ENCODE measurements at regions not wholly inside any gene's neighbourhood (a gene's known extent, or its start where the extent isn't known, plus 50 kb on each side); places are given as distances from the start of the nearest gene placed in this dataset.

DNA sequence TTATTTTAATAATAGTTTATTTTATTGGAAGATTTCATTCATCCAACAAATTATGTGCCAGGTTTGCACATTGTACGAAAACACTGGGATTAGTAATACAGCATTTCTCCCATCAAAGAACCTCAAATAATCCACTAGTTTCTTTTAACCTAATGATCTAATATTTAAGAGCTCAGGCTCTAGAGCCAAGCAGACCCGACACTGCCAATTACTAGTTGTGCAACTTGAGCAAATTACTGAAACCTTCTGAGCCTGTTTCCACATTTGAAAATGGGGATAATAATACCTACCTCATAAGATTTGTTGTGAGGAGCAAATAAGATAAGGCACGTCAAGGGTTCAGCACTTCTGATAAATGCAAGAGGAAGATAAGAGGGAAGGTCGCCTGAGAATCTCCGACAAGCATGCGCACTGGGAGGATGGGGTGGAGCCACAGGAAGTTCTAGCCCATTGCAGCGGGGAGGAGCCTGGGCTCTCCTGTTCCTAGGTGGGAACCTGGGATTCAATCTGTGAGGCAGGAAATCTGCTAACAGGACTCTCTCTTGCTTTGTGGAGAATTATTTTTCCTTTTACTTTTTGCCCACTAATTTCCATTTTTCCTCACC lies 141.5 kb upstream of the SMAD1 start:
- in situ Hi-C loops (cut with MboI; ENCODE audit: low pct_unique_long_range_greater_than_20kb, low sequenced_read_pairs, unreplicated experiment) = no loop called here
- TF ChIP-seq, protein P1, sequence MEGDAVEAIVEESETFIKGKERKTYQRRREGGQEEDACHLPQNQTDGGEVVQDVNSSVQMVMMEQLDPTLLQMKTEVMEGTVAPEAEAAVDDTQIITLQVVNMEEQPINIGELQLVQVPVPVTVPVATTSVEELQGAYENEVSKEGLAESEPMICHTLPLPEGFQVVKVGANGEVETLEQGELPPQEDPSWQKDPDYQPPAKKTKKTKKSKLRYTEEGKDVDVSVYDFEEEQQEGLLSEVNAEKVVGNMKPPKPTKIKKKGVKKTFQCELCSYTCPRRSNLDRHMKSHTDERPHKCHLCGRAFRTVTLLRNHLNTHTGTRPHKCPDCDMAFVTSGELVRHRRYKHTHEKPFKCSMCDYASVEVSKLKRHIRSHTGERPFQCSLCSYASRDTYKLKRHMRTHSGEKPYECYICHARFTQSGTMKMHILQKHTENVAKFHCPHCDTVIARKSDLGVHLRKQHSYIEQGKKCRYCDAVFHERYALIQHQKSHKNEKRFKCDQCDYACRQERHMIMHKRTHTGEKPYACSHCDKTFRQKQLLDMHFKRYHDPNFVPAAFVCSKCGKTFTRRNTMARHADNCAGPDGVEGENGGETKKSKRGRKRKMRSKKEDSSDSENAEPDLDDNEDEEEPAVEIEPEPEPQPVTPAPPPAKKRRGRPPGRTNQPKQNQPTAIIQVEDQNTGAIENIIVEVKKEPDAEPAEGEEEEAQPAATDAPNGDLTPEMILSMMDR (IDR thresholded peaks at IDR 0.05; ENCODE audit: extremely low read depth, insufficient read depth, missing control alignments) = no peak
- DNase-seq (ENCODE audit: low spot score) = no peak

DNA sequence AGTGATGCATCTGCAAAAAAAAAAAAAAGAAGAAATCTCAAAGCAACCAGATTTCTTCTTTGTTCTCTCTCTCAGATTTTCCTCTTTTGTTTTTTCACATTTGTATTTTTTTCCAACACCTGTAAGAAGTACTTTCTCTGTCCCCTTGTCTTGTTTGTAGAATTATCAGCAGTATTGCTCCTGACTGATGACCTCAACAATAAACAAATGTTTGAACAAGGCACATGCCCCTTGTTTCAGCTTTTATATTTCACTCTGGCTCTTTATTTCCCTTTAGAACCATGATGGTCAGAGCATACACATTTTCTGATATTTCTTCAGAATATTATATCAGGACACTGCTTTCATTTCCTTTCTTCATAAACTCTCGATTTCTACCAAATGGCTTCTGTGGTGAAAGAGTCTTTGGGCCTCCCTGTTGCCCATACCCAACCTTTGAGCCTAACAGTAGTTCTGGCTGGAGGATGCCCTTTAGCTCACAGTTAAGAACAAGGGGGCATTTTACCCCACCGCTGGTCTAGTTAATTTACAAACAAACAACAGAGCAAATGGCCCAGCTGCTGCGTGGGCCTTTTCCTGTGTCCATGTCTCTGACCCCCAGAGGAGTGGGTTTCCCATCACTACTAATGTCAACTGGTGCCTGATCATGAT lies 142.5 kb upstream of the SMAD1 start:
- no peak for DNase-seq (ENCODE audit: low spot score)
- in situ Hi-C loops (cut with MboI; ENCODE audit: low pct_unique_long_range_greater_than_20kb, low sequenced_read_pairs, unreplicated experiment) = no loop called here
- TF ChIP-seq, protein P1 (IDR thresholded peaks at IDR 0.05; ENCODE audit: extremely low read depth, insufficient read depth, missing control alignments) = no peak

DNA sequence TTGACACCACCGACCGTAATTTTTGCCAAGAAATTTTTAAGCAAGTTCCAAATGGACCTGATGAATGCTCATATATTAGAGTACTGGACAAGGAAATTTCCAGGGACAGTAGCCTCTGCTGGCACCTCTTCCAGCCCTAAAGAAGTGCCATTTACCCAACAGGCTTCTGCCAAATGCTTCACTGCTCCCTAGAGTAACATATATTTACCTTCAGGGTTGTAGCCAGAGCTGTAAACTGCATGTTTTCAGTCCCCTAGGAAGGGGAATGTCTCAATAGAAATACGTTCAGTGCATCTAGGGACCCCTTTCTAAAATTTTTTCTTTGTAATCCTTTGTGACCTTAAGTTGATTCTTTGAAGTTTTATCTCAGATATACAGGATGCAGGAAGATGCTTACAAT lies 143.1 kb upstream of the SMAD1 start:
- TF ChIP-seq, protein P1 (IDR thresholded peaks at IDR 0.05; ENCODE audit: extremely low read depth, insufficient read depth, missing control alignments) = no peak
- in situ Hi-C loops (cut with MboI; ENCODE audit: low pct_unique_long_range_greater_than_20kb, low sequenced_read_pairs, unreplicated experiment) = no loop called here
- DNase-seq (ENCODE audit: low spot score) = no peak

DNA sequence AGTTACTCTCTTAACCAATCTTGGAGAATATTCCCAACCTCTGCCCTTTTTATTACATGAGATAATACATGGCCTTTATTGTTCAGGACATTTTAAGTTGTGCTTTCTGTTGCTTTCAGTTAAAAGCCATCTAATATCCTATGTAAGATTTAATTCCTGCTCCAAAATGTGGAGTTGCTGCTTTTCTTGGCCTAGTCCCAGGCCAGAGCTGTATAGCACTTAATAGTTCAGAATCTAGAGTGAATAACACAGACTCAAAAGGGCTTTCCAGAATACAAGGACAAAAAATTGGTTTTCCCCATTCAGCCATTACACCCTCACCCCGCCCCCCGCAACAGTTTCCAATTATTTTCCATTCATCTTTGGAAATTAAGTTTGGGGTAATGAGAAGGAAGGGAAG lies 144.3 kb upstream of the SMAD1 start:
- DNase-seq (ENCODE audit: low spot score) = no peak
- TF ChIP-seq, protein P1 (IDR thresholded peaks at IDR 0.05; ENCODE audit: extremely low read depth, insufficient read depth, missing control alignments) = no peak
- in situ Hi-C loops (cut with MboI; ENCODE audit: low pct_unique_long_range_greater_than_20kb, low sequenced_read_pairs, unreplicated experiment) = no loop called here

DNA sequence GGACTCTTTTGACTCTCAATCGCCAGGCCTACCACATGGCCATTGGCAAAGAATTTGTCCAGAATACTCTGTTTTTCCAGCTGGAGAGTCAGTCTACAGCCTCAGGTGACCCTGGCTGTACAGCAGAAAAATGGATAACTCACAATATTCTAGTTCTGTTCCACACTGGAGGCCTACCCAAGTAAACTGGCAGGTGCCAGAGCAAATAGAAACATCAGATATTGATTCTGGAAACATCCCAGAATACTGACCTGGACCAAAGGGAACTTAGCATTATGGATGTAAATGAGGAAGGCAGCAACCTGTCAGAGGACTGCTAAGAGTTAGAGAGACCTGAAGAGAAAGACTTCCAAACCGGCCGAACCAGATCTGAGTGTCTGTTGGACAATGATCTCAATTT lies 147.9 kb upstream of the SMAD1 start:
- TF ChIP-seq, protein P1 (IDR thresholded peaks at IDR 0.05; ENCODE audit: extremely low read depth, insufficient read depth, missing control alignments) = no peak
- in situ Hi-C loops (cut with MboI; ENCODE audit: low pct_unique_long_range_greater_than_20kb, low sequenced_read_pairs, unreplicated experiment) = no loop called here
- no peak for DNase-seq (ENCODE audit: low spot score)

DNA sequence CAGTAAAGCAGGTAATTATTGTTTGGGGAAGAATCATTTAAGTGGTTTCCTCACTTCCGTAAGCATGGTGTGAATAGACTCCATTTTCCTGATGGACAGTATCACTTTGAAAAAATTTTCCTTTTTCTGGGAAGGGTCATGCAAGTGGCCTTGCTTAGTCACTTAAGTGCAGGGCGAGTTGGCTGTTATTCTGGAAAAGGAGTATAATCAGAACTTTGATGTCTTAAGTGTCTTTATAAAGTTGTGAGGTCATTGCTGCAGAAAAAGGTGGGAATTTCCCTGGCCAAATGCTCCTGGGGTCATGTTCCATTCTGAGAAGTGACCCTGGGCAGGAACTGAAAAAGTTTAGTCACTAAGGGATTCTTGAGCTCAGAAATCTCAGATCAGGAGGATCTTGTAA lies 146.1 kb upstream of the OTUD4 start:
- TF ChIP-seq, protein P1 (IDR thresholded peaks at IDR 0.05; ENCODE audit: extremely low read depth, insufficient read depth, missing control alignments) = no peak
- no peak for DNase-seq (ENCODE audit: low spot score)
- in situ Hi-C loops (cut with MboI; ENCODE audit: low pct_unique_long_range_greater_than_20kb, low sequenced_read_pairs, unreplicated experiment) = no loop called here
